Glutamatergic neuron (in vitro differentiated cells): ENCODE measurements at regions not wholly inside any gene's neighbourhood (a gene's known extent, or its start where the extent isn't known, plus 50 kb on each side); places are given as distances from the start of the nearest gene placed in this dataset.

Experiments used
- DNase-seq: peaks from one replicate; pipeline ENCODE4 v3.0.0; 2022
- H3K27ac Mint-ChIP-seq: one replicate; pipeline ENCODE4 v1.8.0; 2020; ENCODE audit warnings: mild to moderate bottlenecking, mixed read lengths, inconsistent platforms; ENCODE audit not compliant: unreplicated experiment
- H3K27me3 Mint-ChIP-seq: one replicate; pipeline ENCODE4 v1.8.0; 2020; ENCODE audit warnings: mild to moderate bottlenecking, moderate library complexity, mixed read lengths, inconsistent platforms; ENCODE audit not compliant: unreplicated experiment
- H3K36me3 Mint-ChIP-seq: one replicate; pipeline ENCODE4 v1.8.0; 2020; ENCODE audit warnings: mild to moderate bottlenecking, mixed read lengths, inconsistent platforms; ENCODE audit not compliant: unreplicated experiment
- H3K4me1 Mint-ChIP-seq: one replicate; pipeline ENCODE4 v1.8.0; 2020; ENCODE audit warnings: mild to moderate bottlenecking, low read depth, mixed read lengths, inconsistent platforms; ENCODE audit not compliant: unreplicated experiment
- H3K4me3 Mint-ChIP-seq: one replicate; pipeline ENCODE4 v1.8.0; 2020; ENCODE audit warnings: mild to moderate bottlenecking, mixed read lengths, inconsistent platforms; ENCODE audit not compliant: unreplicated experiment
- H3K9me3 Mint-ChIP-seq: one replicate; pipeline ENCODE4 v1.8.0; 2020; ENCODE audit warnings: mild to moderate bottlenecking, moderate library complexity, mixed read lengths, inconsistent platforms; ENCODE audit not compliant: unreplicated experiment
- TF ChIP-seq, protein P1 (sequence below): fragments of 200-600 bp; sonication (generic); IDR thresholded peaks from one replicate; pipeline ENCODE4 v1.5.0; 2021; ENCODE audit not compliant: partially characterized antibody, unreplicated experiment

DNA sequence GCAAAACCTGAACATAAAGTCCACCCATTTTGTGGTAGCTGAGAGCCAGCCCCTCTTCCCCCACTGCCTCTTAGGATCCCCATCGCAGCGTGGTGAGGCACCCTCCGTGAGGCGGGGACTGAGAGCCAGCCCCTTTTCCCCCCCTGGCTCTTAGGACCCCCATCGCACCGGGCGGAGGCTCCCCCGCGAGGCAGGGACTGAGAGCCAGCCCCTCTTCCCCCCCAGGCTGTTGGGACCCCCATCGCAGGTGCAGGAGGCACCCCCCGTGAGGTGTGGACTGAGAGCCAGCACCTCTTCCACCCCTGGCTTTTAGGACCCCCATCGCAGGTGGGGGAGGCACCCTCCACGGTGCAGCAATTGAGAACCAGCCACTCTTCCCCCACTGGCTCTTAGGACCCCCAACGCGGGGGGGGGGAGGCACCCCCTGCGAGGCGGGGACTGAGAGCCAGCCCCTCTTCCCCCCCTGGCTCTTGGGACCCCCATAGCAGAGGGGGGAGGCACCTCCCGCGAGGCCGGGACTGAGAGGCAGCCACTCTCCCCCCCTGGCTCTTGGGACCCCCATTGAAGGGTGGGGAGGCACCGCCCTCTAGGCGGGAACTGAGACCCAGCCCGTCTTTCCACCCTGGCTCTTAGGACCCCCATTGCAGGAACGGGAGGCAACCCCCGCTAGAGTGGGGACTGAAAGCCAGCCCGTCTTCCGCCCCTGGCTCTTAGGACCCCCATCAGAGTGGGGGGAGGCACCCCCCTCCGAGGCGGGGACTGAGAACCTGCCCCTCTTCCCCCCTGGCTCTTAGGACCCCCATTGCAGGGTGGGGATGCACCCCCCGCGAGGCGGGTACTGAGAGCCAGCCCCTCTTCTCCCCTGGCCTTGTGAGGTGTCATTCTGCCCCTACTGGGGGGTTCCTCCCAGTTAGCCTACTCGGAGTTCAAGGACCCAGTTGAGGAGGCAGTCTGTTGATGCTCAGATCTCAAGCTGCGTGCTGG lies 366.4 kb upstream of the SPRY2 start:
- TF ChIP-seq, protein P1, sequence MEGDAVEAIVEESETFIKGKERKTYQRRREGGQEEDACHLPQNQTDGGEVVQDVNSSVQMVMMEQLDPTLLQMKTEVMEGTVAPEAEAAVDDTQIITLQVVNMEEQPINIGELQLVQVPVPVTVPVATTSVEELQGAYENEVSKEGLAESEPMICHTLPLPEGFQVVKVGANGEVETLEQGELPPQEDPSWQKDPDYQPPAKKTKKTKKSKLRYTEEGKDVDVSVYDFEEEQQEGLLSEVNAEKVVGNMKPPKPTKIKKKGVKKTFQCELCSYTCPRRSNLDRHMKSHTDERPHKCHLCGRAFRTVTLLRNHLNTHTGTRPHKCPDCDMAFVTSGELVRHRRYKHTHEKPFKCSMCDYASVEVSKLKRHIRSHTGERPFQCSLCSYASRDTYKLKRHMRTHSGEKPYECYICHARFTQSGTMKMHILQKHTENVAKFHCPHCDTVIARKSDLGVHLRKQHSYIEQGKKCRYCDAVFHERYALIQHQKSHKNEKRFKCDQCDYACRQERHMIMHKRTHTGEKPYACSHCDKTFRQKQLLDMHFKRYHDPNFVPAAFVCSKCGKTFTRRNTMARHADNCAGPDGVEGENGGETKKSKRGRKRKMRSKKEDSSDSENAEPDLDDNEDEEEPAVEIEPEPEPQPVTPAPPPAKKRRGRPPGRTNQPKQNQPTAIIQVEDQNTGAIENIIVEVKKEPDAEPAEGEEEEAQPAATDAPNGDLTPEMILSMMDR, result no peak
- Mint-ChIP-seq H3K27ac (no peak overlapping the region), H3K4me1 (no peaks in the 10 kb centered on the region), H3K9me3 (peaks cover 5% of the 10 kb centered on the region), H3K4me3 (no peak overlapping the region), H3K27me3 (peaks cover 9% of the 10 kb centered on the region), H3K36me3 (no peaks in the 10 kb centered on the region)
- no peak for DNase-seq

- H3K36me3 Mint-ChIP-seq, result no peaks in the 10 kb centered on the region
- no peak for DNase-seq
- H3K4me3 Mint-ChIP-seq, result no peak overlapping the region
- H3K27ac Mint-ChIP-seq, result no peak overlapping the region
- TF ChIP-seq, protein P1, result no peak
- H3K9me3 Mint-ChIP-seq, result peaks cover 5% of the 10 kb centered on the region
- no peaks in the 10 kb centered on the region for H3K4me1 Mint-ChIP-seq
- H3K27me3 Mint-ChIP-seq, result peaks cover 9% of the 10 kb centered on the region
Observed at GRCh38 chr13:80706164-80706471, 365.2 kb upstream of the SPRY2 start.

DNA sequence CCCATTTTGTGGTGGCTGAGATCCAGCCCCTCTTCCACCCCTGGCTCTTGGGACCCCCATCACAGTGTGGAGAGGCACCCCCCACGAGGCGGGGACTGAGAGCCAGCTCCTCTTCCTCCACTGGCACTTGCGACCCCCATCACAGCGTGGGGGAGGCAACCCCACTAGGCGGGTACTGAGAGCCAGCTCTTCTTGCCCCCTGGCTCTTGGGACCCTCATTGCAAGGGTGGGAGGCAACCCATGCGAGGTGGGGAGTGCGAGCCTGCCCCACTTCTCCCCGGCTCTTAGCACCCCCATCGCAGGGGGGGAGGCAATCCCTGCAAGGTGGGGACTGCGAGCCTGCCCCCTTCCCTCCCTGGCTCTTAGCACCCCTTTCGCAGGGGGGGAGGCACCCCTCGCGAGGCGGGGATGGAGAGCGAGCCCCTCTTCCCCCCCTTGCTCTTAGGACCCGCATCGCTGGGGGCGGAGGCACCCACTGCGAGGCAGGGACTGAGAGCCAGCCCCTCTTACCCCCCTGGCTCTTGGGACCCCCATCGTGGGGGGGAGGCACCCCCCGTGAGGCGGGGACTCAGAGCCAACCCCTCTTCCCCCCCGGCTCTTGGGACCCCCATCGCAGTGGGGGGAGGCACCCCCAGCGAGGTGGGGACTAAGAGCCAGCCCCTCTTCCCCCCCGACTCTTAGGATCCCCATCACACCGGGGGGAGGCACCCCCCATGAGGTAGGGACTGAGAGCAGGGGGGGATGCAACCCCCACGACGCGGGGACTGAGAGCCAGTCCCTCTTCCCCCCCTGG lies 364.6 kb upstream of the SPRY2 start:
- peaks cover 5% of the 10 kb centered on the region for H3K9me3 Mint-ChIP-seq
- H3K27me3 Mint-ChIP-seq, result peaks cover 9% of the 10 kb centered on the region
- no peak overlapping the region for H3K4me3 Mint-ChIP-seq
- no peak for DNase-seq
- no peak overlapping the region for H3K27ac Mint-ChIP-seq
- TF ChIP-seq, protein P1, result no peak
- H3K4me1 Mint-ChIP-seq, result no peaks in the 10 kb centered on the region
- H3K36me3 Mint-ChIP-seq, result no peaks in the 10 kb centered on the region

DNA sequence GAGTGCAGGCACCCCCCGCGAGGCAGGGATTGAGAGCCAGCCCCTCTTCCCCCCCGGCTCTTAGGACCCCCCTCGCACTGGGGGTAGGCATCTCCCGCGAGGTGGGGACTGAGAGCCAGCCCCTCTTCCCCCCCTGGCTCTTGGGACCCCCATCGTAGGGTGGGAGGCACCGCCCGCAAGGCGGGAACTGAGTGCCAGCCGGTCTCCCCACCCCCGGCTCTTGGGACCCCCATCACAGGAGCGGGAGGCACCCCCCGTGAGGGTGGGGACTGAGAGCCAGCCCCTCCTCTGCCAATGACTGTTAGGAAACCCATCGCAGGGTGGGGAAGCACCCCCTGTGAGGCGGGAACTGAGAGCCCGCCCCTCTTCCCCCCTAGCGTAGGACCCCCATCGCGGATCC lies 363.4 kb upstream of the SPRY2 start:
- H3K27ac Mint-ChIP-seq, result no peak overlapping the region
- H3K4me1 Mint-ChIP-seq, result no peaks in the 10 kb centered on the region
- peaks cover 9% of the 10 kb centered on the region for H3K9me3 Mint-ChIP-seq
- no peaks in the 10 kb centered on the region for H3K36me3 Mint-ChIP-seq
- no peak overlapping the region for H3K4me3 Mint-ChIP-seq
- peaks cover 9% of the 10 kb centered on the region for H3K27me3 Mint-ChIP-seq
- DNase-seq, result no peak
- TF ChIP-seq, protein P1, result no peak
